Thoracic aorta (tissue), 2 donors: ENCODE measurements at regions not wholly inside any gene's neighbourhood (a gene's known extent, or its start where the extent isn't known, plus 50 kb on each side); places are given as distances from the start of the nearest gene placed in this dataset.
"Not testable (repeated sequence)": the region's sequence is repeated elsewhere in the genome, so short reads cannot be mapped to it uniquely, and the experiment has no call there.

Source experiments
- ATAC-seq: fragments of 150-250 bp; one replicate; pipeline ENCODE4 v1.8.0; 2017; ENCODE audit warnings: low read depth; ENCODE audit not compliant: insufficient number of reproducible peaks, low FRiP score
- DNase-seq: peaks from one replicate; pipeline ENCODE4 v3.0.0-alpha.2; 2020; ENCODE audit warnings: low spot score
- H3K27ac ChIP-seq, 2 donors: fragments of 200-600 bp; sonication (generic); 1 replicate in 1 of 2; 2 replicates in 1 of 2; pipeline ENCODE4 v1.5.1; 2016; ENCODE audit warnings: mild to moderate bottlenecking in 2 of 2, moderate library complexity in 2 of 2
- H3K27me3 ChIP-seq: fragments of 200-600 bp; sonication (generic); replicated peaks from 2 replicates; pipeline ENCODE4 v1.6.0; 2016; ENCODE audit warnings: mild to moderate bottlenecking; ENCODE audit not compliant: insufficient read depth
- H3K36me3 ChIP-seq: fragments of 200-600 bp; sonication (generic); one replicate; pipeline ENCODE4 v1.5.1; 2016
- H3K4me1 ChIP-seq, 2 donors: fragments of 200-600 bp; sonication (generic); 1 replicate in 1 of 2; 2 replicates in 1 of 2; pipeline versions ENCODE4 v1.5.1 to v1.6.0; 2016; ENCODE audit warnings: low read depth in 2 of 2, mild to moderate bottlenecking in 1 of 2; ENCODE audit not compliant: control insufficient read depth in 1 of 2
- H3K4me3 ChIP-seq: fragments of 200-600 bp; sonication (generic); 2 replicates; pipeline ENCODE4 v1.5.1; 2016; ENCODE audit warnings: mild to moderate bottlenecking
- H3K9me3 ChIP-seq: fragments of 200-600 bp; sonication (generic); 2 replicates; pipeline ENCODE4 v1.5.1; 2016
- CTCF ChIP-seq: fragments of 200-600 bp; sonication (generic); IDR thresholded peaks from one replicate; pipeline ENCODE4 v1.5.1; 2019; ENCODE audit warnings: antibody characterized with exemption

- peaks cover 11 to 45% of the 10 kb centered on the region in 2 donors for H3K4me1 ChIP-seq
- no peak for ATAC-seq
- no peaks in the 10 kb centered on the region for H3K36me3 ChIP-seq
- no peak for DNase-seq
- no peaks in the 10 kb centered on the region for H3K9me3 ChIP-seq
- H3K27ac ChIP-seq, result peak overlapping the region in 1 of 2 donors; percentile 75
- H3K4me3 ChIP-seq, result no peak overlapping the region
- TF ChIP-seq CTCF, result no peak
- H3K27me3 ChIP-seq, result no peaks in the 10 kb centered on the region
Measured at GRCh38 chr2:54040685-54041084, 69.9 kb upstream of the PSME4 start.

- H3K4me1 ChIP-seq, result peaks cover 11 to 45% of the 10 kb centered on the region in 2 donors
- no peak for DNase-seq
- H3K27ac ChIP-seq, result peak overlapping the region in 1 of 2 donors; percentile 75
- no peaks in the 10 kb centered on the region for H3K9me3 ChIP-seq
- no peak overlapping the region for H3K4me3 ChIP-seq
- no peak for TF ChIP-seq CTCF
- ATAC-seq, result no peak
- no peaks in the 10 kb centered on the region for H3K27me3 ChIP-seq
- H3K36me3 ChIP-seq, result no peaks in the 10 kb centered on the region
Measured at GRCh38 chr2:54040250-54040649, 69.5 kb upstream of the PSME4 start.

GRCh38 chr2:54038835-54039234 lies 68.0 kb upstream of the PSME4 start:
- Histone ChIP-seq H3K4me1 (peaks cover 10 to 38% of the 10 kb centered on the region in 2 donors), H3K27me3 (no peaks in the 10 kb centered on the region), H3K4me3 (no peak overlapping the region), H3K9me3 (no peaks in the 10 kb centered on the region), H3K27ac (no peak overlapping the region), H3K36me3 (no peaks in the 10 kb centered on the region)
- no peak for TF ChIP-seq CTCF
- DNase-seq (no peak), ATAC-seq (no peak)

- not testable (repeated sequence) for H3K4me1 ChIP-seq, H3K9me3 ChIP-seq, H3K4me3 ChIP-seq, H3K36me3 ChIP-seq, H3K27ac ChIP-seq, ATAC-seq, DNase-seq, H3K27me3 ChIP-seq
Measured at GRCh38 chr2:54031288-54031687, 60.5 kb upstream of the PSME4 start.

GRCh38 chr2:54030806-54031205 lies 60.0 kb upstream of the PSME4 start:
- DNase-seq (no peak), ATAC-seq (no peak)
- H3K9me3 ChIP-seq, result no peaks in the 10 kb centered on the region
- H3K27ac ChIP-seq, result no peak overlapping the region
- H3K4me3 ChIP-seq, result no peak overlapping the region
- no peaks in the 10 kb centered on the region for H3K27me3 ChIP-seq
- no peak for TF ChIP-seq CTCF
- no peaks in the 10 kb centered on the region for H3K36me3 ChIP-seq
- H3K4me1 ChIP-seq, result no peaks in the 10 kb centered on the region

GRCh38 chr2:54030396-54030741 lies 59.6 kb upstream of the PSME4 start:
- Histone ChIP-seq H3K4me1 (no peaks in the 10 kb centered on the region), H3K27ac (no peak overlapping the region), H3K4me3 (no peak overlapping the region), H3K9me3 (no peaks in the 10 kb centered on the region), H3K27me3 (no peaks in the 10 kb centered on the region), H3K36me3 (no peaks in the 10 kb centered on the region)
- ATAC-seq, result no peak
- TF ChIP-seq CTCF, result no peak
- DNase-seq, result no peak
